ENCODE measurements at regions not wholly inside any gene's neighbourhood (a gene's known extent, or its start where the extent isn't known, plus 50 kb on each side); places are given as distances from the start of the nearest gene placed in this dataset.
"Not testable (repeated sequence)": the region's sequence is repeated elsewhere in the genome, so short reads cannot be mapped to it uniquely, and the experiment has no call there.

DNA sequence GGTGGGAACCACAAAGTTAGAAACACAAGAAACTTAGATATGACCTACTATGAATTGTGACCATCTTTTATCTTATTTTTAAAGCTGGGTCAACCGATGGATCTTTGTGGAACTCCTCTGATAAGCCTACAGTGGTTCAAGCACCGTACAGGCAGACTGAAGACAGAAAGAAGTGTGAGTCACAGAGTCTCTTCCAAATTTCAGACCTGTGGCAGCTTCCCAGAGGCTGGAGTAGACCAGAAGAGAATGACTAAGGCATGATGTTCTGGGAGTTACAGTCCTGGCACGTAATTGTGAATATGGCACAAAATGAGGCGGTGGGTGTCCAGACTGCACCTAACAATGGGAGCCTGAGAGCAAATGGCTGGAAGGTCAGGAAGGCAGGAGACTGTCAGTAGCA lies 70.0 kb downstream of the LMO4 start:
- in situ Hi-C loops (cut with MboI; ENCODE audit: low sequenced_read_pairs) = no loop called here

DNA sequence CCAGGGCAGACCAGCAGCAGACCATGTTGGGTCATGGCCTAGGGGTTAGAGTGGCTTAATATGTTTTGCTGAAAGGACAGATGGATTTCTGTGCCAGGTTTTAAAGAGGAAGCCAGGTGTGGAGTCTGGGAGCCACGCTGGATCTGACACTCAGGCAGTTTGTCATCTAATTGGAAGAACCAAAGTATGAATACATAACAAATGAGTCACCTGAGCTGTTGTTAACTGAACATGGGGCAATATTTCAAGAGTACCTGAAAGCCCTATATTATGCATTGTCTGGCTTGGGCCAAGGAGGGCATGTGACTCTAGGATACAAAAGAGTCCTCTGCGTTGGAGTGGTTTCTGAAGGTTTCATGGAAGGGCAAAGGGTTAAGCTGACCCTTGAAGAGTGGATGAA lies 70.6 kb downstream of the LMO4 start:
- in situ Hi-C loops (cut with MboI; ENCODE audit: low sequenced_read_pairs) = no loop called here

- in situ Hi-C loops (cut with MboI; ENCODE audit: low sequenced_read_pairs) = no loop called here
Observed at GRCh38 chr1:87399701-87400100, 71.0 kb downstream of the LMO4 start.

- in situ Hi-C loops (cut with MboI; ENCODE audit: low sequenced_read_pairs) = no loop called here
Observed at GRCh38 chr1:87400813-87401212, 72.1 kb downstream of the LMO4 start.

DNA sequence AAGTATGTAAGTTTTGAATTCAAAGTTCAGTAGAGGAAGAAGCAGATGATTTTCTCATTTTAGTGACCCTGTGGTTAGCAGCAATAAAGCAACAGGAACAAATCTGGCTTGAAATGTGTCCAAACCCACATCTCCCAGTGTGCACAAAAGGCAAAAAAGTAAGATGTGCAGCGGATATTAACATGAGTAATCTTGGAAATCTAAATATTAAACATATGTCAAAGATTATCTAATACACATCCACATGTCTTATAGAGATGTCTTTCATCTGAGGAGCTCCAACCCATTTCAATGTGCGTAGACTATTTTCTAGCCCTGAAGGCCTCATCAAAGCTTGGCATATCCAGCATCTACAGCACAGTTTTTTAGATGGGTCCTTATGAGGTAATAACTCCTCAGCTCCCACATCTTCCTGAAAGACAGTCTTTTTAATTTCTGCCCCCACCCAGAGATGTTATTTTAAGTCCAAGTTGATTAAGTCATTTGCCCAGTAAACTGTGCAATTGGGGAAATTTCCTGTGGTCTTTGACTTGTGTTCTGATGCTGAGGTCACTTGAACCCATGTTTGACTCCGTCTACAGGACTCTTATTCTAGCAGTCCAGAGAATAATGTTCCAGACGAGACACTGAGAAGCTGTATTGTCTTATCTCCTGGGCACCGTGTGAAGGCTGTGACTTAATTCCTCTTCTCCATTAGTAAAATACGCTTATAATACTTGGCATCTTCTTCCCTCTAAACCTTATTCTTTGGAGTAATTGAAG lies 73.7 kb downstream of the LMO4 start:
- in situ Hi-C loops (cut with MboI; ENCODE audit: low sequenced_read_pairs) = no loop called here

DNA sequence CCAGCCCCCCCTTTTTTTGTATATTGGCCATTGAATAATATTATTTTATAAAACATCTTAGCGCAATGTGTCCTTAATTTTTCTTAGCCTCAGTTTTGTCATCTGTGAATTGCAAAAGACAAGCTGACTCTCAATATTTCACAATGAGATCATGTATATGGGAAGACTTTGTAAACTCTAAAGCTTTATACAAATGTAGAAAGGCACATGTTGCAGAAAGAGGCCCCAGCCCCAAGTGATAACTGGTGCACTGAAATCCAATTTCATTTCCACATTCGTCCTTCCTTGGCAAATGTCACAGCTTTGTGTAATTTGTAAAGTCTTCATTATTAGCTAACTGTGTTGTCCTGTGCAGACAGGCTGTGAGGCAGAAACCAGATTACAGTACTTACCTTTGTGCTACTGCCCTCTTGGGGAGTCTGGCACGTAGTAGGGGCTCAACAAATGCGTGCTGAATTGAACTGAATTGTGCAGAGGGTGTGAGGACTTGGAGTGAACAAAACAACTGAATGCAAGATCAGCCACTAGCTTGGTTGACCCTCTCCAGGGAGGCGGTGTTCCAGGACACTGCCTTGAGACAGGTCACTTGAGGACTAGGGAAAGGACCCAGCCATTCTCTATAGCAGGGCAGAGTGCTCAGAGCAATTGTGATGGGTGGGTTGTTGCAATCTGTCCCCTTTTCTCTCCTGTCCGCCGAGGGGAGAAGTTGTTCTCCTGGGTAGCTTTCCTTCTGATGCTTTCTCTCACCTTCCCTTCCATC lies 74.6 kb downstream of the LMO4 start:
- in situ Hi-C loops (cut with MboI; ENCODE audit: low sequenced_read_pairs) = no loop called here

DNA sequence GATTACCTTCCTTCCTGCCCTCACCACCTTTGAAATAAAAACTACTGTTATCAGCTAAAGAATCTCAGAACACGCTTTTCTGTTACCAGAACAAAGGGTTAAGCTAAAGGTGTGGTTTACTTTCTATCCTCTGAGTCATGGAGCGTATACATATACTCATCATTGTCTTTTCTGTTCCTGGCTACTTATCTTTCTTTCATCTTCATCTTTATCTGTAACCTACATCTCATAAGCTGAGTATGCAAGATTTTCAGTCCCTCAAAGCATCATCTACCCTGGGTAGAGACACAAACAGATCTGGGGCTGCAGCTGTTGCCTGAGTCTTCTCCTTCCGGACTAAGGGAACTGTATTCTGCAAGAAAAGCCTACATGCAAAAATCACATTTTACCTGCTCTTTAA lies 75.6 kb downstream of the LMO4 start:
- in situ Hi-C loops (cut with MboI; ENCODE audit: low sequenced_read_pairs) = no loop called here

GRCh38 chr1:87408665-87409248 lies 80.1 kb downstream of the LMO4 start:
- in situ Hi-C loops (cut with MboI; ENCODE audit: low sequenced_read_pairs) = no loop called here

DNA sequence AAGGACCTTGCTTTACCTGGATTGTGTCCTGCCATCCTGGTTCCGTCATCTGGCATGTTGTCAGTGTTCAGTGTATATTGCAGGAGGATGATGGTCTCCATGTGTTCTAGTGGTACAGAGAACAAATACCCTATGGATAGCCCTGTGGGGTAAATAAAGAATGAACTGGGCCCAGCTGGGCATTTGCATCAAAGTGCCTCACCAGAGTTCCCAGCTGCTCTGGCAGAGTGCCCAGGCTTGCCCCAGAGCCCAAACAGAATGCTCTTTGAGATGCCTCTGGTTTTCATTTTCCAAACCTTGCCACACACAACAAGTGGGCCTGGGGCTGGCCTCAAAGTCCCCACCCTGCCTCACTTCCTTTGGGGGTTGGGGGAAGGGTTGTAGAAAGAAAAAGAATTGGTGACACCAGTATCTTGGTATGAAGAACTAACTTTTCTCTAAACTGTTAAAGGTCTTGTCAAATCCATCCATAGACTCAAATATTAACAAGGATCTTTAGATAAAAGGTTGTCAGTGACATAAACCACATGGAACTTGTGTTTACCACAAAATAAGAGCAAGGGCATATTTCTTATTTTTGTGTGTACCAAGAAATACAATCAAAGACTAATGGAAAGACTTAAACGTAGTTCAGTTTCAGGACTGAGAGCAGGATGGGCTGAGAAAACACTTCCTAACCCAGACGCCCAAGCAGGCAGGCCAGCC lies 82.2 kb downstream of the LMO4 start:
- in situ Hi-C loops (cut with MboI; ENCODE audit: low sequenced_read_pairs) = no loop called here

DNA sequence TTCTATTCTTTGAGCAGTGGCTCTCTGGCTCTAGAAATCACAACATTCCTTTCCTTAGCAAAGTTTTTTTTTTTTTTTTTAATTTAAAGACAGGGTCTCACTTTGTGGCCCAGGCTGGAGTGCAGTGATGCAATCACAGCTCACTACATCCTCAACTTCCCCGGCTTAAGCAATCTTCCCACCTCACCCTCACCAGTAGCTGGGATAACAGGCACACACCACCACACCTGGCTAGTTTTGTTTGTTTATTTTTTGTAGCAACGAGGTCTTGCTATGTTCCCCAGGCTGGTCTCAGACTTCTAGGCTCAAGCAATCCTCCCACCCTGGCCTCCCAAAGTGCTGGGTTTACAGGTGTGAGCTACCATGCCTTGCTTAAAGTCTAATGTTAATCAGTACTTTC lies 85.2 kb downstream of the LMO4 start:
- in situ Hi-C loops (cut with MboI; ENCODE audit: low sequenced_read_pairs) = not testable (repeated sequence)

- in situ Hi-C loops (cut with MboI; ENCODE audit: low sequenced_read_pairs) = no loop called here
Observed at GRCh38 chr1:87418048-87418447, 89.4 kb downstream of the LMO4 start.

DNA sequence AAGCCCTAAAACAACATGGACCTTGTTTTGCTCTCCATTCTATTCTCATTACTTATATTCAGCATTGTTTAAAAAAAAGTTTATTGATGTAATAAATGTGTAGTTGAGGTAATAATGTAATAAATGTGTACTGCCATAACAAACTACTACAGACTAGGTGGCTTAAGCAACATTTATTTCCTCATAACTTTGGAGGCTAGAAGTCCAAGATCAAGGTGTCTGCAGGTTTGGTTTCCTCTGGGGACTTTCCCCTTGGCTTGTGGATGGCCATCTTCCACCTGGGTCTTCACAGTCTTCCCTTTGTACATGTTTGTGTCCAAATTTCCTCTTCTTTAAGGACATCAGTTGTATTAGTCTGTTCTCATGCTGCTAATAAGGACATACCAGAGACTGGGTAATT lies 93.1 kb downstream of the LMO4 start:
- in situ Hi-C loops (cut with MboI; ENCODE audit: low sequenced_read_pairs) = no loop called here

- in situ Hi-C loops (cut with MboI; ENCODE audit: low sequenced_read_pairs) = no loop called here
Observed at GRCh38 chr1:87424541-87424940, 95.9 kb downstream of the LMO4 start.

DNA sequence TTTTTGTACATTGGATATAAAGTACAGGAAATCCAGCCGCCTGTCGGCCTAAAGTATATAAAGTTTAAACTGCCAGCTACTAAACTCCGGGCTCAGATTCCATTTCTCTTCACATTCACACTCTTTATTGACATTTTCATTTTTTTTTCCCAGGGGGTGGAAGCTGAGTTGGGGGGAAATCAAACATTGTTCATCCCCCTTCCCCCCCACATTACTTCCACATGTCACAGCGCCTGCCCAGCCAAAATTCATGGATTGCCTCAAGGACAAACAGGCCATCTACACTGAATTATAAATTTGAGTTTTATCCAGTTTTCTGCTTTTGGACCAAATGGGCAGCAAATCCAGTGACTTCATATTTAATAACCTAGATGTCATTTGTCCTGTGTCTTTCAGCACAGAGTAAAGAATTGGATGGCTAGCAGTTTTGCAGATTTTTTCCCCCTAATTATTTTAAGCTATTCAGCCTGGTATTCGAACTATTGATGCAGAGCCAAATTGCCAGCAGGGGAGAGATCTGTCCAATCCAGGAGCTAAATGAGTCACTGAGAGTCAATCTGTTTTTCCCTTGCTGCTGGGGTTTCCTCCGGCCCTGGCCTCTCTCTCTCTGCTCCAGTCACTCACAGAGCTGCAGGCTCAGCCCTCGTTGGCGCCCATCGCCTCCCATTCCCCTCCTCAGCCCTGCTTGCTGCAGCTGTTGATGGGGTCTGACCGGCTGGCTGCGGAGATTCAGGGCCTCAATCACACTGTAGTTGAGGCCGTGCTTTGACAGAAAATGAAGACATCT lies 98.0 kb downstream of the LMO4 start:
- in situ Hi-C loops (cut with MboI; ENCODE audit: low sequenced_read_pairs) = no loop called here

DNA sequence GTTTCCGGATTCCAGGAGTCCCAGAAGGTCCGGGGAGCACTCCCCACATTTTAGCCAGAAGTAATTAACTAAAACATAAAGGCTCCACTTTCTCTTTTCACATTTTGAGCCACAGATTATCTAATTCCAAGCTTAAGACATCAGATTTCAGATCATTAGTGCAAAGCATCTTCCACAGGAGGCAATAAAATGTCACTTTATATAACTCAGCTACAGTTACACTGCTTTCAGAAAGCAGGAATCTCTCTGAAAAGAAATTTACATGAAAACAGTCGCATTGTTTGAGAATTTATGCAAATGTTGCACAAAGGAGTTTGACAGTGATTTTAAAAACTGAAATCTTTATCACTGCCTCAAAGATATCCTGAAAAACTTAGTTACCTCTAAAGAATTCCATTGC lies 99.7 kb downstream of the LMO4 start:
- in situ Hi-C loops (cut with MboI; ENCODE audit: low sequenced_read_pairs) = no loop called here

- in situ Hi-C loops (cut with MboI; ENCODE audit: low sequenced_read_pairs) = no loop called here
Observed at GRCh38 chr1:87428883-87429282, 100.2 kb downstream of the LMO4 start.

DNA sequence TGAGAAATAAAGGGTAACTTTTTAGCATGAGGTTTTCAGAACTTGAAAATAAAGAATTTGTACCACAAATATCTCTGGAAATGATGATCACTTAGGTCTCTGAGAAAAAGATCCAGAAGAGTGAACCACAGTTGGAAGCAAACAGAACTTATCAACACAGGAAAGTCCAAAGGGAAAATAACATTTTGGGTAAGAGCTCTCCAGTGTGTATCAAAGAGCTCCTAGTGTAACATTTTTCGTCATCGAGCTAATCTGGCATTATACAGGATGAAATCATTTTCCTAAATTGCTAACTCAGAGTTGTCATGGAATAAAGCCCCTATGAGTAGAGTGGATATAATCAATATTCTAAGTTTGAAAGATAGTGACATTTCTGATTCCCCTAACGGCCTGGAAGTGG lies 104.0 kb downstream of the LMO4 start:
- in situ Hi-C loops (cut with MboI; ENCODE audit: low sequenced_read_pairs) = no loop called here

GRCh38 chr1:87433101-87433500 lies 104.4 kb downstream of the LMO4 start:
- in situ Hi-C loops (cut with MboI; ENCODE audit: low sequenced_read_pairs) = not testable (repeated sequence)

DNA sequence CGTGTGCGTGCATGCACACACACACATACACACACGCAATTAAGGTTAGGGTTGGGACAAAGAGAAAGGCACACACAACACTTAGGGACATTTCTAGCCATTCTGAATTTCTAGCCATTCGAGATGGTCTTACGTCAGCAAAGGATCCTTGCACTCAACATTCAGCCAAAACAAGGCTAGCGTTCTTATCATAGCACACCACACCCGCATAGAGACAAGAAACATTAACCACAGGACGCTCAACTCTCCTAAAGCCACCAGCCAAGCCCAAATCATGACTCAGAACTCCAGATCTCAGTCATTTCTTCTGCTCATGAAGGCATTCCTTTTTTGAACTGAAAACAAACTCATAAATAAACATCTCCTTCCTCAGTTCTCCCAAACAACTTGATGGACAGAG lies 106.8 kb downstream of the LMO4 start:
- in situ Hi-C loops (cut with MboI; ENCODE audit: low sequenced_read_pairs) = no loop called here

DNA sequence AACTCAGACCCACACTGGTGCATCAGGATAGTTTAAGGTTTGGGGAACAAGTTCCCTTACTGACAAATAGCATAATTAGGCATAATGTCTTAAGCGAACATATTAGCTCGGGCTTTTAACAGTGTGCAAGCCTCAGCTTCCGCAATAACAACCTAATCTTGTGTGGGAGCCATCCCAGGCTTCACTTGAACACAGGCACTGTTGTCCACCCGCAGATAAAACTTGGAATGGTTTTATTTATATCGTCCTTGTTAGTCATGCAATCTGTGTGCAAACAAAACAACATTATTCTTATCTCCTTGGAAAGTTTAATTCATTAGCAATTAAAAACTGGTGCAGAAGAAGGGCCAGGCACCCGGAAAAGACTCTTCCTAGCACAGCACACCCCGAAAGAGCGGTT lies 107.4 kb downstream of the LMO4 start:
- in situ Hi-C loops (cut with MboI; ENCODE audit: low sequenced_read_pairs) = not testable (repeated sequence)

DNA sequence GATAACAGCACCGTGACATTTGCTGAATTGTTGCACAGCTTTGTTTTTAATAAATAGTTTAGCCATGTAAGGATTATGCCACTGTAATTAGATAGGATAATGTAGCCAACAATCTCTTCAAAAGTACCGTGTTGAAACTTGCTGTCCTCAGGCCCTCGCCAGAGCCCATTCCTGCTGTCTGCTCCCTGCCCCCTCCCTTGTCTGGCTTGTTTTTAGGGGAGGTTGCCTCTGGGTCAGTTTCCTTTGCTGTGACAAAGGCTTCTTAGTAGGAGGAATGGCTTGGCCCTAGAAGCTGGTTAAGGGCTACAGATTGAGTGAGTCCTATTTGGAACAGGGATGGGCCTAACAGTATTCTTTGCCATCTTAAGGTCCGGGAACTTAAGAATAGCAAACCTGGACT lies 107.9 kb downstream of the LMO4 start:
- in situ Hi-C loops (cut with MboI; ENCODE audit: low sequenced_read_pairs) = no loop called here
